Skeletal muscle tissue (tissue), 3 donors: ENCODE measurements at regions not wholly inside any gene's neighbourhood (a gene's known extent, or its start where the extent isn't known, plus 50 kb on each side); places are given as distances from the start of the nearest gene placed in this dataset.
"Not testable (repeated sequence)": the region's sequence is repeated elsewhere in the genome, so short reads cannot be mapped to it uniquely, and the experiment has no call there.

ENCODE experiments used
- H3K27ac ChIP-seq: one replicate; pipeline ENCODE4 v1.7.0; 2013; ENCODE audit warnings: mild to moderate bottlenecking, low read depth, low read length, inconsistent platforms
- H3K27me3 ChIP-seq, 3 donors: one replicate each; pipeline ENCODE4 v1.7.0; 2013; ENCODE audit warnings: low read length in 3 of 3; ENCODE audit not compliant: control insufficient read depth in 3 of 3, insufficient read depth in 3 of 3
- H3K36me3 ChIP-seq, 3 donors: one replicate each; pipeline ENCODE4 v1.7.0; 2013; ENCODE audit warnings: low read length in 3 of 3; ENCODE audit not compliant: control insufficient read depth in 3 of 3, insufficient read depth in 3 of 3
- H3K4me1 ChIP-seq, 3 donors: one replicate each; pipeline ENCODE4 v1.7.0; 2013; ENCODE audit warnings: low read length in 3 of 3, mild to moderate bottlenecking in 3 of 3; ENCODE audit not compliant: control insufficient read depth in 3 of 3, insufficient read depth in 3 of 3
- H3K4me3 ChIP-seq, 3 donors: one replicate each; pipeline ENCODE4 v1.7.0; 2013; ENCODE audit warnings: low read length in 3 of 3
- H3K9ac ChIP-seq, 3 donors: one replicate each; pipeline ENCODE4 v1.7.0; 2013; ENCODE audit warnings: low read length in 3 of 3, mild to moderate bottlenecking in 3 of 3, moderate library complexity in 2 of 3, low read depth in 1 of 3
- H3K9me3 ChIP-seq, 3 donors: one replicate each; pipeline ENCODE4 v1.7.0; 2013; ENCODE audit warnings: low read length in 3 of 3; ENCODE audit not compliant: control insufficient read depth in 3 of 3
- donor health status: Osteomylitis.

GRCh38 chr2:192697880-192698279 is 503.1 kb upstream of the TMEFF2 start:
- H3K9me3 ChIP-seq: no peaks in the 10 kb centered on the region
- H3K4me1 ChIP-seq: no peaks in the 10 kb centered on the region
- H3K36me3 ChIP-seq: no peaks in the 10 kb centered on the region
- H3K27ac ChIP-seq: no peak overlapping the region
- H3K9ac ChIP-seq: no peak overlapping the region
- no peaks in the 10 kb centered on the region for H3K27me3 ChIP-seq
- H3K4me3 ChIP-seq: no peak overlapping the region

DNA sequence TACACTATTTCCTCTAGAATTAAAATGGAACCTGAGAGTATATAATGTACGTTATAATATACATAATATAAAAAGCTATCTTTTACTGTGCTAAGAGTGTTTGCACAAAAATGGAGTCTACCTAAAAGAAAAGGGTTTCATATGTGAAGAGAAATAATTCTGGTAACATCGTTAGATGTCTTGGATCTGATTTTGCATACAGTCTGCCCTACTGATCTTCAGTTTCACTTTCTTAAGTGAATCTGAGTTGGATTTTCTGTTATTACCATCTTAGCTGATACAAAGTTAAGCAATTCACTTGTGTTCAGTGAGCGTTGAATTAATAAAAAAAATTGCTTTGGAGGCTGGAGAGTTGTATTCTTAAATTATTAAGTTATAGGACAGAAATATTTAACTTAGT is 502.1 kb upstream of the TMEFF2 start:
- no peaks in the 10 kb centered on the region for H3K9me3 ChIP-seq
- H3K36me3 ChIP-seq: no peaks in the 10 kb centered on the region
- no peaks in the 10 kb centered on the region for H3K27me3 ChIP-seq
- H3K4me3 ChIP-seq: no peak overlapping the region
- no peak overlapping the region for H3K9ac ChIP-seq
- no peak overlapping the region for H3K27ac ChIP-seq
- no peaks in the 10 kb centered on the region for H3K4me1 ChIP-seq

DNA sequence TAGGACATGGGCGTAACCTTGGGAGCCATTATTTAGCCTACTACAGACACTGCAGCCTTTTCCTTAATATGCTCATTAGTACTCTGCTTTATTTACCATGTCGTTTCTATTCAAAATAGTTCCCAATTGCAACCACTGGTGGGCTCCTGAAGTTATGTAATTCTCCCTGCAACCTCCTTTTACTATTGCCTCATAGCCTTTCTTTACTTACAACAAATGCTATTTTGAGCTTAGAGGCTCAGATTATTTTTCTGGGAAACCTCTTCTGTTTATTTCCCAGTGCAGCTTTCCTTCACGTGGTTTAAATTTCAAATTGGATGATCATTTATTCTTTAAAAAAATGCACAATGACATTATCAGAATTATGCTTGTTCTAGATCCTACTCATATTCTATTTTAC is 492.3 kb upstream of the TMEFF2 start:
- H3K4me3 ChIP-seq: no peak overlapping the region
- no peaks in the 10 kb centered on the region for H3K4me1 ChIP-seq
- no peak overlapping the region for H3K9ac ChIP-seq
- no peak overlapping the region for H3K27ac ChIP-seq
- no peaks in the 10 kb centered on the region for H3K36me3 ChIP-seq
- H3K27me3 ChIP-seq: no peaks in the 10 kb centered on the region
- no peaks in the 10 kb centered on the region for H3K9me3 ChIP-seq

GRCh38 chr2:192682511-192682910 is 487.8 kb upstream of the TMEFF2 start:
- not testable (repeated sequence) for H3K9me3 ChIP-seq, H3K36me3 ChIP-seq, H3K9ac ChIP-seq, H3K27ac ChIP-seq, H3K4me1 ChIP-seq, H3K27me3 ChIP-seq, H3K4me3 ChIP-seq

GRCh38 chr2:192675681-192676080 is 480.9 kb upstream of the TMEFF2 start:
- H3K4me3 ChIP-seq: no peak overlapping the region
- H3K9me3 ChIP-seq: no peaks in the 10 kb centered on the region
- no peaks in the 10 kb centered on the region for H3K36me3 ChIP-seq
- H3K27me3 ChIP-seq: no peaks in the 10 kb centered on the region
- H3K9ac ChIP-seq: no peak overlapping the region
- no peak overlapping the region for H3K27ac ChIP-seq
- H3K4me1 ChIP-seq: no peaks in the 10 kb centered on the region

- Histone ChIP-seq H3K4me3 (no peak overlapping the region), H3K9me3 (no peaks in the 10 kb centered on the region), H3K27me3 (no peaks in the 10 kb centered on the region), H3K9ac (no peak overlapping the region), H3K4me1 (no peaks in the 10 kb centered on the region), H3K36me3 (no peaks in the 10 kb centered on the region), H3K27ac (no peak overlapping the region)
Measured at GRCh38 chr2:192669505-192670091, 474.9 kb upstream of the TMEFF2 start.

- H3K36me3 ChIP-seq, H3K9ac ChIP-seq, H3K27ac ChIP-seq, H3K9me3 ChIP-seq, H3K4me1 ChIP-seq, H3K4me3 ChIP-seq, H3K27me3 ChIP-seq: not testable (repeated sequence)
Measured at GRCh38 chr2:192660555-192660954, 465.8 kb upstream of the TMEFF2 start.

DNA sequence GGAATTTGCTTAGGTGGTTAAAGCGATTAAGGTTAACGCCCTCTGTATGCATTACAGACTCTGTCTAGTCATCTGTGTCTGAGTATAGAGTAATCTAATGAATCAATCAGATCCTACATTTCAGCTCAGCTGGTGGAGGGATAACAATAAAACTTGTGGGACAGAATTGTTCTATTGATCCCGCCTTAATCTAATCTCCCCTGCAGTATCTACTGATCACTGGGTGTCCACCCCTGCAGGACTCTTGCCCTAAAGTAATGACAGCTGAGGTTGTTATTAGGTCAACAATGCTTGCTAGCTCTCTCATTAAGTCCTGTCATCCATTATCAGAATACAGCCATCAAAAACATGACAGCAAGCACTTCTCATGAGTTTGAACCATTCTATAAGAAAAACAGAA is 462.6 kb upstream of the TMEFF2 start:
- Histone ChIP-seq H3K9me3 (no peaks in the 10 kb centered on the region), H3K36me3 (no peaks in the 10 kb centered on the region), H3K27me3 (no peaks in the 10 kb centered on the region), H3K9ac (no peak overlapping the region), H3K4me3 (no peak overlapping the region), H3K4me1 (no peaks in the 10 kb centered on the region), H3K27ac (no peak overlapping the region)

GRCh38 chr2:192655916-192656315 is 461.2 kb upstream of the TMEFF2 start:
- Histone ChIP-seq H3K4me3 (no peak overlapping the region), H3K4me1 (no peaks in the 10 kb centered on the region), H3K36me3 (no peaks in the 10 kb centered on the region), H3K27ac (no peak overlapping the region), H3K27me3 (no peaks in the 10 kb centered on the region), H3K9ac (no peak overlapping the region), H3K9me3 (no peaks in the 10 kb centered on the region)

DNA sequence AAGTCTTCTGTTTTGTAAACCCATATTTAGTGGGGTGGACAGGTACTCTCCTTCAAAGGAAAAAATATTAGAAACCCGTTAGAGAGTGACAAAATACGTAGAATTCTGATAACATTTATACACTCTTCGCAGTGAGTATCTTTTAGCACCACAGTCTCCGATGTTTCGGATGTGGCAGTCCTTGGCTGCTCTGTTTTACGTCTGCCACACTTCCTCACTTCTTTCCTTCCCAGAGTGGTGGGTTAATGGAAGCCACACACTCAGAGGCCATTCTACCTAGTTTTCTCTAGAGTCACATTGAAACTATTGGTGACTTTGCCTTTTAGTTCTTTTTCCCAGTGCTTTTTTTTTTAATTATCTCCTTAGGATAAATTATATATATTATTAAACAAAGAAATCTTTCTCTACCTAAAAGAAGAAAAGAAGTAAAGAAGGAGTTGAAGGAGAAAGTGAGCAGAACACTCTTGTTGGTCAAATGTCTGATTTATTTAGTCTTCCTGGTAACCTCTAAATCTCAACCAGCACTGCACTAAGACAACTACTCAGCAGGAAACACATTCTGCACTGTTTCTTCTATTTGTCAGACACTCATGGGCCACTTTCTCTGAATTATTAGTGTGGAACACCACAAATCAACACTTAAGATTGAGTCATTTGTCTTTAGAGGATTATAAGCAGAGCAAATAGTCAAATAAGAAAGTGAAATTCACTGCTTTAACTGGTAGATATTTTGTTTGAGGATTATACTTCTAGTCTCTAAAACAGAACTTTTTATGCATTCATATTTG is 451.3 kb upstream of the TMEFF2 start:
- Histone ChIP-seq H3K9ac (no peak overlapping the region), H3K27me3 (no peaks in the 10 kb centered on the region), H3K36me3 (no peaks in the 10 kb centered on the region), H3K27ac (no peak overlapping the region), H3K4me3 (no peak overlapping the region), H3K9me3 (no peaks in the 10 kb centered on the region), H3K4me1 (no peaks in the 10 kb centered on the region)
